H9 (cell line): ENCODE measurements at regions not wholly inside any gene's neighbourhood (a gene's known extent, or its start where the extent isn't known, plus 50 kb on each side); places are given as distances from the start of the nearest gene placed in this dataset.

Experiments used
- DNase-seq: peaks from one replicate; pipeline ENCODE4 v3.0.0-alpha.2; 2017
- H2AFZ ChIP-seq: one replicate; pipeline ENCODE4 v1.6.1; 2013; ENCODE audit warnings: mild to moderate bottlenecking, low read length, control low read depth, moderate library complexity
- H2AK5ac ChIP-seq: 2 replicates; pipeline ENCODE4 v1.6.1; 2013; ENCODE audit warnings: low read length, control low read depth, mixed read lengths; ENCODE audit not compliant: insufficient read length
- H2BK120ac ChIP-seq: one replicate; pipeline ENCODE4 v1.6.1; 2013; ENCODE audit warnings: low read depth, mild to moderate bottlenecking, low read length, control low read depth, inconsistent platforms; ENCODE audit not compliant: poor library complexity, severe bottlenecking
- H2BK12ac ChIP-seq: 2 replicates; pipeline ENCODE4 v1.6.1; 2013; ENCODE audit warnings: low read length, control low read depth, mixed read lengths, low read depth; ENCODE audit not compliant: insufficient read length
- H2BK15ac ChIP-seq: 2 replicates; pipeline ENCODE4 v1.6.1; 2013; ENCODE audit warnings: low read depth, low read length, control low read depth
- H2BK20ac ChIP-seq: one replicate; pipeline ENCODE4 v1.6.1; 2013; ENCODE audit warnings: low read depth, mild to moderate bottlenecking, low read length, control low read depth, inconsistent platforms; ENCODE audit not compliant: poor library complexity, severe bottlenecking
- H2BK5ac ChIP-seq: 2 replicates; pipeline ENCODE4 v1.6.1; 2013; ENCODE audit warnings: low read length, control low read depth, mixed read lengths; ENCODE audit not compliant: insufficient read length
- H3K14ac ChIP-seq: 2 replicates; pipeline ENCODE4 v1.6.1; 2013; ENCODE audit warnings: low read length, control low read depth; ENCODE audit not compliant: insufficient read depth
- H3K18ac ChIP-seq: 2 replicates; pipeline ENCODE4 v1.6.1; 2013; ENCODE audit warnings: low read depth, mild to moderate bottlenecking, mixed read lengths, low read length, control low read depth; ENCODE audit not compliant: insufficient read length
- H3K23ac ChIP-seq: 2 replicates; pipeline ENCODE4 v1.6.1; 2013; ENCODE audit warnings: low read length, control low read depth, mixed read lengths, low read depth; ENCODE audit not compliant: insufficient read length
- H3K23me2 ChIP-seq: 2 replicates; pipeline ENCODE4 v1.6.1; 2013; ENCODE audit warnings: low read depth, mild to moderate bottlenecking, mixed read lengths, low read length, control low read depth; ENCODE audit not compliant: insufficient read length, poor library complexity, severe bottlenecking
- H3K27ac ChIP-seq: 2 replicates; pipeline ENCODE4 v1.5.1; 2013; ENCODE audit warnings: low read length, control low read depth, mixed read lengths, low read depth; ENCODE audit not compliant: insufficient read length
- H3K27me3 ChIP-seq: 2 replicates; pipeline ENCODE4 v1.6.1; 2013; ENCODE audit warnings: low read length, control low read depth, inconsistent platforms; ENCODE audit not compliant: insufficient read depth
- H3K4ac ChIP-seq: 2 replicates; pipeline ENCODE4 v1.6.1; 2013; ENCODE audit warnings: low read depth, mild to moderate bottlenecking, control low read depth, inconsistent platforms, low read length, moderate library complexity
- H3K4me1 ChIP-seq: 2 replicates; pipeline ENCODE4 v1.6.1; 2013; ENCODE audit warnings: low read length, control low read depth, inconsistent platforms; ENCODE audit not compliant: insufficient read depth
- H3K4me2 ChIP-seq: 2 replicates; pipeline ENCODE4 v1.6.1; 2013; ENCODE audit warnings: low read length, control low read depth, mixed read lengths; ENCODE audit not compliant: insufficient read length, insufficient read depth
- H3K56ac ChIP-seq: 2 replicates; pipeline ENCODE4 v1.6.1; 2013; ENCODE audit warnings: low read depth, mild to moderate bottlenecking, mixed read lengths, low read length, control low read depth; ENCODE audit not compliant: insufficient read length
- H3K79me1 ChIP-seq: 2 replicates; pipeline ENCODE4 v1.6.1; 2013; ENCODE audit warnings: low read depth, mild to moderate bottlenecking, moderate library complexity, low read length, control low read depth, inconsistent platforms; ENCODE audit not compliant: insufficient read depth, poor library complexity, severe bottlenecking
- H3K79me2 ChIP-seq: 2 replicates; pipeline ENCODE4 v1.6.1; 2013; ENCODE audit warnings: low read length, control low read depth, inconsistent platforms; ENCODE audit not compliant: insufficient read depth
- H3K9ac ChIP-seq: 2 replicates; pipeline ENCODE4 v1.6.1; 2013; ENCODE audit warnings: low read length, control low read depth, mixed read lengths; ENCODE audit not compliant: insufficient read length; ENCODE audit errors: extremely low read depth
- H3K9me3 ChIP-seq: one replicate; pipeline ENCODE4 v1.6.1; 2013; ENCODE audit warnings: low read depth, low read length, inconsistent platforms; ENCODE audit not compliant: control insufficient read depth
- H3T11ph ChIP-seq: one replicate; pipeline ENCODE4 v1.6.1; 2013; ENCODE audit warnings: mild to moderate bottlenecking, low read length, control low read depth, inconsistent platforms
- H4K20me1 ChIP-seq: one replicate; pipeline ENCODE4 v1.6.1; 2013; ENCODE audit not compliant: control insufficient read depth, insufficient read length, insufficient read depth
- H4K5ac ChIP-seq: 2 replicates; pipeline ENCODE4 v1.6.1; 2013; ENCODE audit warnings: low read depth, mild to moderate bottlenecking, mixed read lengths, low read length, control low read depth; ENCODE audit not compliant: insufficient read length
- H4K8ac ChIP-seq: replicated peaks from 2 replicates; pipeline ENCODE4 v1.6.1; 2013; ENCODE audit warnings: low read length, control low read depth, mixed read lengths, low read depth; ENCODE audit not compliant: insufficient read length
- H4K91ac ChIP-seq: 2 replicates; pipeline ENCODE4 v1.6.1; 2013; ENCODE audit warnings: low read depth, mild to moderate bottlenecking, moderate library complexity, mixed read lengths, low read length, control low read depth; ENCODE audit not compliant: insufficient read length
- H3K27ac Mint-ChIP-seq, 3 experiments: 2 replicates in 2 of 3; 3 replicates in 1 of 3; pipeline ENCODE4 v1.8.0; 2020 to 2021; ENCODE audit warnings: mixed read lengths in 3 of 3, mild to moderate bottlenecking in 1 of 3, moderate library complexity in 1 of 3
- H3K27me3 Mint-ChIP-seq: 2 replicates; pipeline ENCODE4 v1.8.0; 2021; ENCODE audit warnings: low read depth, mild to moderate bottlenecking, moderate library complexity, mixed read lengths
- H3K36me3 Mint-ChIP-seq, 3 experiments: 2 replicates in 2 of 3; 3 replicates in 1 of 3; pipeline ENCODE4 v1.8.0; 2020 to 2021; ENCODE audit warnings: low read depth in 3 of 3, mixed read lengths in 3 of 3; ENCODE audit not compliant: insufficient read depth in 1 of 3
- H3K4me1 Mint-ChIP-seq, 2 experiments: 2 replicates each; pipeline ENCODE4 v1.8.0; 2020; ENCODE audit warnings: mixed read lengths in 2 of 2
- H3K4me3 Mint-ChIP-seq, 2 experiments: 2 replicates in 1 of 2; 3 replicates in 1 of 2; pipeline ENCODE4 v1.8.0; 2020 to 2021; ENCODE audit warnings: mild to moderate bottlenecking in 2 of 2, mixed read lengths in 2 of 2, moderate library complexity in 1 of 2
- H3K9me3 Mint-ChIP-seq, 2 experiments: 2 replicates in 1 of 2; 3 replicates in 1 of 2; pipeline ENCODE4 v1.8.0; 2020; ENCODE audit warnings: mild to moderate bottlenecking in 2 of 2, mixed read lengths in 2 of 2, moderate library complexity in 1 of 2
- CTCF ChIP-seq: fragments of 200-600 bp; sonication (generic); conservative IDR thresholded peaks from 3 replicates; pipeline ENCODE4 v1.8.0; 2021; ENCODE audit warnings: antibody characterized with exemption, mild to moderate bottlenecking
- WGBS: extraction: QIAGEN DNeasy Blood & Tissue Kit; methylation state at CpG from one replicate; pipeline ENCODE4 v1.1.7; 2013; ENCODE audit warnings: missing lambda C conversion rate, low lambda C conversion rate, mixed read lengths; ENCODE audit not compliant: insufficient read length; ENCODE audit errors: extremely low coverage; 5-methylcytosine and 5-hydroxymethylcytosine counted together

- no peak overlapping the region for H4K8ac ChIP-seq
- no CpG with 5 or more reads among the region's 2 CpGs for WGBS
These were observed 73.8 kb upstream of the CD2AP start for GRCh38 chr6:47403801-47404200.

More at GRCh38 chr6:47403801-47404200, 73.8 kb upstream of the CD2AP start:
- Mint-ChIP-seq H3K27ac (no peak overlapping the region), H3K9me3 (no peaks in the 10 kb centered on the region), H3K4me3 (no peak overlapping the region), H3K4me1 (peaks cover 13 to 19% of the 10 kb centered on the region in 2 experiments), H3K27me3 (no peaks in the 10 kb centered on the region), H3K36me3 (no peaks in the 10 kb centered on the region)
- Histone ChIP-seq H3K23ac (no peak overlapping the region), H3T11ph (no peak overlapping the region), H2AK5ac (no peak overlapping the region), H3K79me1 (no peaks in the 10 kb centered on the region), H2BK20ac (no peak overlapping the region), H3K9ac (no peak overlapping the region), H3K23me2 (no peaks in the 10 kb centered on the region), H3K4me2 (no peak overlapping the region), H3K56ac (no peak overlapping the region), H3K18ac (no peak overlapping the region), H4K5ac (no peak overlapping the region), H2BK12ac (no peak overlapping the region), H3K4me1 (no peaks in the 10 kb centered on the region), H3K9me3 (no peaks in the 10 kb centered on the region), H3K4ac (no peak overlapping the region), H3K27ac (no peak overlapping the region), H2AFZ (no peak overlapping the region), H3K27me3 (no peaks in the 10 kb centered on the region), H4K20me1 (no peaks in the 10 kb centered on the region), H2BK5ac (no peak overlapping the region), H3K14ac (no peak overlapping the region), H4K91ac (no peak overlapping the region), H3K79me2 (no peaks in the 10 kb centered on the region), H2BK15ac (no peak overlapping the region), H2BK120ac (no peak overlapping the region)
- DNase-seq: no peak
- TF ChIP-seq CTCF: no peak
